ENCODE measurements at regions not wholly inside any gene's neighbourhood (a gene's known extent, or its start where the extent isn't known, plus 50 kb on each side); places are given as distances from the start of the nearest gene placed in this dataset.

DNA sequence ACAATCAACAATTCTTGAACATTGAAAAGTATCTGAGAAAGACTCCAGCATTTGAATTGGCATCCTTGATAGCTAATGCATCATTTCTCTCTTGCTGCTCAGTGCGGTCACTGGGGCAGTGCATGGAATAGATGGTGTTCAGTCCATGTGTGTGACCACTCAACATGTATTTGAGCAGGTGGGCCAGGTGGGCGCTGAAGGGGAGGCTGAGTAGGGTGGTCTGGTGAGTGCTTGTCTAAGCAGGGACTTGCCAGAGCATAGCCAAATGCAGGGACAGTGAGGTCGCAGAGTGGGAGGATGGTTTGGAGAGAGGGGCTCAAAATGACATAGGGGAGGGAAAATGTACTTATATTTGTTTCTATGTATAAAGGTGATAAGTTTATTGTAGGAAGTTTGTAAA lies 409.0 kb downstream of the TMEM121 start:
- Histone ChIP-seq H3K36me3 (no peaks in the 10 kb centered on the region), H3K9me3 (peaks cover 0 to 23% (median 5%) of the 10 kb centered on the region in 3 donors), H3K27me3 (peaks cover 0 to 3% (median 0%) of the 10 kb centered on the region in 4 donors), H3K4me3 (no peak overlapping the region), H3K27ac (no peak overlapping the region), H3K4me1 (no peaks in the 10 kb centered on the region)
- WGBS, 2 donors = 63 to 68% methylated on average over 3 of the region's 3 CpGs
- no peak for TF ChIP-seq POLR2A (IDR thresholded peaks at IDR 0.05)
- DNase-seq = no peak
- intact Hi-C loops (cut with DNase I) = no loop called here

DNA sequence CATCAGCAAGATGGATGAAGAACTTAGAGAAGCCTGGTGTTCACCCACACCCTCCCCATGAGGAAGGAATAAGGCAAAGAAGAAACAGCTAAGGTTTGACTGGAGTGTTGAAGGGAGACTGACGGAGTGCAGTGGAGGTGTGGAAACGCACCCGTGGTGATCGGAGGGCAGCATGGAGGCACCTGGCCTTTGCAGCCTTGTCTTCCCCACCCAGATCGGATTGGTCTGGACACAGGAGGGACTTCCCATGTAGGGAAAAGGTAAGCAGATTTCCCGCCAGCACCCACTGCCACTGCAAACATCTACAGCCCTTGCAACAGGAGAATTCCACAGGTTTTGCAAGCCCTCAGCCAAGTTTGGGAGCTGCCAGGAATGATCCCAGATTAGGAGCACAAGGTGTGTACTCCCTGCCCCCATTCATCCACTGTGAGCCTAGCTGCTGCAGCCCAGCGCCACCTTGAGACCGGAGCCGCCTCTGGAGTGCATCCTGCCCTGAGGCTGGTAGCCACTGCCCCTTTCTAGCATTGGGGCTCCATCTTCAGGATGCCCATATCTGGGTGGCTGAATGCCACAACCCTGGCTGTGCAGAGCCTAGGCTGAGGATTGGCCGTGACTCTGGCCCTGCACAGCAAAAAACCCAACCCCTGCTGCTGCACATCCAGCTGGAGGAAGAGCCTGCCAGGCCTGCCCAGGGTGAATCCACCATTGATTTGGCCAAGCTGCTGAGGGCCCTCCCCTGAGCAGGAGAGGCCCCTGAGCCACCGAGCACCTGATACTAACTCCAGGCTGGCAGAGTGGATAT lies 411.1 kb downstream of the TMEM121 start:
- no peaks in the 10 kb centered on the region for H3K36me3 ChIP-seq
- intact Hi-C loops (cut with DNase I) = no loop called here
- no peaks in the 10 kb centered on the region for H3K27me3 ChIP-seq
- no peak overlapping the region for H3K4me3 ChIP-seq
- no peak for TF ChIP-seq POLR2A (IDR thresholded peaks at IDR 0.05)
- TF ChIP-seq, protein P1, sequence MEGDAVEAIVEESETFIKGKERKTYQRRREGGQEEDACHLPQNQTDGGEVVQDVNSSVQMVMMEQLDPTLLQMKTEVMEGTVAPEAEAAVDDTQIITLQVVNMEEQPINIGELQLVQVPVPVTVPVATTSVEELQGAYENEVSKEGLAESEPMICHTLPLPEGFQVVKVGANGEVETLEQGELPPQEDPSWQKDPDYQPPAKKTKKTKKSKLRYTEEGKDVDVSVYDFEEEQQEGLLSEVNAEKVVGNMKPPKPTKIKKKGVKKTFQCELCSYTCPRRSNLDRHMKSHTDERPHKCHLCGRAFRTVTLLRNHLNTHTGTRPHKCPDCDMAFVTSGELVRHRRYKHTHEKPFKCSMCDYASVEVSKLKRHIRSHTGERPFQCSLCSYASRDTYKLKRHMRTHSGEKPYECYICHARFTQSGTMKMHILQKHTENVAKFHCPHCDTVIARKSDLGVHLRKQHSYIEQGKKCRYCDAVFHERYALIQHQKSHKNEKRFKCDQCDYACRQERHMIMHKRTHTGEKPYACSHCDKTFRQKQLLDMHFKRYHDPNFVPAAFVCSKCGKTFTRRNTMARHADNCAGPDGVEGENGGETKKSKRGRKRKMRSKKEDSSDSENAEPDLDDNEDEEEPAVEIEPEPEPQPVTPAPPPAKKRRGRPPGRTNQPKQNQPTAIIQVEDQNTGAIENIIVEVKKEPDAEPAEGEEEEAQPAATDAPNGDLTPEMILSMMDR (IDR thresholded peaks at IDR 0.05) = no peak
- DNase-seq = no peak
- no peaks in the 10 kb centered on the region for H3K4me1 ChIP-seq
- WGBS, 2 donors = 77 to 81% methylated on average over 5 to 7 of the region's 11 CpGs
- no peak overlapping the region for H3K27ac ChIP-seq
- H3K9me3 ChIP-seq = peaks cover 0 to 24% (median 5%) of the 10 kb centered on the region in 3 donors

DNA sequence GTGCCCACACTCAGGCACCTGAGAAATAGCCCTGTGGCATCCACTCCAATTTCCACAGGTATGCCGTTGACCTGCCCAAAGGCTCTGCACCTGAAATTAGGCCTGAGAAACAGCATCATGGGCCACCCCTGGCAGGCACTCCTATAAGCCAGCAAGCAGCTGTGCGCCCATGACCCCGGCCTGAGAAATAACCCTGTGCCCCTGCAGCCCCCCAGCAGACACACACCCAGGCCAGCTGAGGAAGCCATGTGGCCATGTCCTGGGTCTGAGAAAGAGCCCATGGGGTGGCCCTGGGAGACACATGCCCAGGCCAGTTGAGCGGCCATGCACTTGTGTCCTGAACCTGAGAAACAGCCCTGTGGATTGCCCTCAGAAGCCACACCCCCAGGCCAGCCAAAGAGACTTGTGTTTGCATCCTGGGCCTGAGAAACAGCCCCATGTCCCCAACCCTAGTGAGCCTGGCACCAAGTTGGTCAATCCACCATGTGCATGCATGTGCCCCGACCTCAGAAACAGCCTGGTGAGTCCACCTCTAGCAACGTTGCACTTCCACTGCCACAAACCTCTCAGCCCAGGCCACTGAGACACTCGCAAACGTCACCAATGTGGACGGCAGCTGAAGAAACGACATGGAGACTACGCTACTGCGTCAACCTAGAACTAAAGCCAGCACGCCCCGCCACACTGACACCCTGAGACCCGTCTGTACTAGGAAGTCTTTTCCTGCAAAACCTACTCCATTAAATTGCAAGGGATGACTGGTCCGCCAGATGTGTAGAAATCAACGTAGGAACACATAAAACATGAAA lies 411.9 kb downstream of the TMEM121 start:
- TF ChIP-seq, protein P1 (IDR thresholded peaks at IDR 0.05) = no peak
- TF ChIP-seq POLR2A (IDR thresholded peaks at IDR 0.05) = no peak
- no peaks in the 10 kb centered on the region for H3K4me1 ChIP-seq
- H3K4me3 ChIP-seq = no peak overlapping the region
- H3K9me3 ChIP-seq = peaks cover 0 to 24% (median 5%) of the 10 kb centered on the region in 3 donors
- intact Hi-C loops (cut with DNase I) = no loop called here
- H3K27ac ChIP-seq = no peak overlapping the region
- no peaks in the 10 kb centered on the region for H3K36me3 ChIP-seq
- no peaks in the 10 kb centered on the region for H3K27me3 ChIP-seq
- WGBS, 2 donors = 75% methylated on average over 10 to 13 of the region's 17 CpGs
- no peak for DNase-seq

DNA sequence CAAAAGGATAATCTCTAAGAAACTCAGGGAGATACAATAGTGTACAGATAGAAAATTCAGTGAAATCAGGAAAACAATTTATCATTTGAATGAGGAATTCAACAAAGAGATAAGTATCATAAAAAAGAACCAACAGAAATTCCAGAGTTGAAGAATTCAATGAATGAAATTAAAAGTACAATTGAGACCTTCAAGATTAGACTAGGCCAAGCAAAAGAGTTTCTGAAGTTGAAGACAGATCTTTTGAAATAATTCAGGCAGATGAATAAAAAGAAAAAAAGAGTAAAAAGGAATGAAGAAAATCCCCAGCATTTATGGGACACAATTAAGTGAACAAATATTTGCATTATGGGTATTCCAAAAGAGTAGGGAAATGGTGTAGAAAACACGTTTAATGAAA lies 412.6 kb downstream of the TMEM121 start:
- Histone ChIP-seq H3K4me3 (no peak overlapping the region), H3K4me1 (no peaks in the 10 kb centered on the region), H3K27me3 (no peaks in the 10 kb centered on the region), H3K9me3 (peaks cover 0 to 24% (median 5%) of the 10 kb centered on the region in 3 donors), H3K27ac (no peak overlapping the region), H3K36me3 (no peaks in the 10 kb centered on the region)
- WGBS, 2 donors = 18 to 21% methylated on average over 1 of the region's 1 CpG
- TF ChIP-seq, protein P1 (IDR thresholded peaks at IDR 0.05) = no peak
- TF ChIP-seq POLR2A (IDR thresholded peaks at IDR 0.05) = no peak
- intact Hi-C loops (cut with DNase I) = no loop called here
- no peak for DNase-seq

DNA sequence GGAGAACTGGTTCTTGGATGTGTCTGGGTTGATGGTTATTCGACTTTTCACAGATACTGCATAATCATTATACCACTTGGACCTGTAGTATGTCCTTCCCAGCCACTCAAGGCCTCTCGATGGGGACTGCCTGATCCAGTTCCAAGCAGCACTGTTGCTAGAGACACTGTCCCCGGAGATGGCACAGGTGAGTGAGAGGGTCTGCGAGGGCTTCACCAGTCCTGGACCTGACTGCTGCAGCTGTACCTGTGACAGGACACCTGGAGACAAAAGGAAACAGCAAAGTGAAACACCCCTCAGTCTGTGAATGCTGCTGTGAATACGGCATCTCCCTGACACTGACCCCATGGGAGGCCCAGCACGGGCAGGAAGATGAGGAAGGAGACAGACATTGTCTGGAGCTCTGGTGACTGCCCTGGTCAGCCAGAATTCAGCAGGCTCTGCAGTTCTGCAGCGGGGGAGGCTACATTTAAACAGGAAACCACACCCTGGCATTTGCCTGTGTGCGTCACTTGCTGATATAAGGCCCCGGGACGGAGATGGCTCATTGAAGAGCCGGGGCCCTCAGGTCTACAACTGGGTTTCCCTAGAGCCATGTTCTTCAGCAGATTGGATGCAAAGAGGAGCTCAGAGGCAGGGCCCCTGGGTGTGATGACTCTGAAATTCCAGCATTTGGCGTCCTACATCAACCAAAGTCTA lies 413.6 kb downstream of the TMEM121 start:
- Histone ChIP-seq H3K36me3 (no peaks in the 10 kb centered on the region), H3K4me3 (no peak overlapping the region), H3K9me3 (peaks cover 0 to 24% (median 5%) of the 10 kb centered on the region in 3 donors), H3K27ac (no peak overlapping the region), H3K4me1 (peaks cover 0 to 5% (median 0%) of the 10 kb centered on the region in 3 donors), H3K27me3 (no peaks in the 10 kb centered on the region)
- intact Hi-C loops (cut with DNase I) = no loop called here
- TF ChIP-seq, protein P1 (IDR thresholded peaks at IDR 0.05) = no peak
- no peak for TF ChIP-seq POLR2A (IDR thresholded peaks at IDR 0.05)
- 59 to 64% methylated on average over 8 of the region's 12 CpGs for WGBS, 2 donors
- DNase-seq = no peak
